NCI-H1092 (cell line): ENCODE measurements at regions not wholly inside any gene's neighbourhood (a gene's known extent, or its start where the extent isn't known, plus 50 kb on each side); places are given as distances from the start of the nearest gene placed in this dataset.
A peak's percentile ranks its signal among the peaks of the same experiment; 100 is the strongest.

Source experiments
- DNase-seq: peaks from one replicate; lab custom pipeline; 2025; lab: John Stamatoyannopoulos, UW

GRCh38 chr4:128601991-128602695, 207.4 kb upstream of the JADE1 start:
- no peak for DNase-seq

- peak; percentile 84 for DNase-seq
Measured at GRCh38 chr4:128600996-128601871, 208.3 kb upstream of the JADE1 start.

- no peak for DNase-seq
Measured at GRCh38 chr4:128600410-128600809, 209.1 kb upstream of the JADE1 start.

GRCh38 chr4:128597500-128597899, 212.0 kb upstream of the JADE1 start:
- DNase-seq, result no peak

- no peak for DNase-seq
Measured at GRCh38 chr4:128596853-128597252, 212.6 kb upstream of the JADE1 start.

- no peak for DNase-seq
Measured at GRCh38 chr4:128596115-128596514, 213.4 kb upstream of the JADE1 start.

GRCh38 chr4:128591482-128591881, 218.0 kb upstream of the JADE1 start:
- DNase-seq, result no peak

GRCh38 chr4:128590773-128591172, 218.7 kb upstream of the JADE1 start:
- no peak for DNase-seq

- no peak for DNase-seq
Measured at GRCh38 chr4:128590034-128590740, 219.3 kb upstream of the JADE1 start.

- no peak for DNase-seq
Measured at GRCh38 chr4:128589384-128589965, 220.0 kb upstream of the JADE1 start.

- no peak for DNase-seq
Measured at GRCh38 chr4:128587382-128587781, 222.1 kb upstream of the JADE1 start.

GRCh38 chr4:128583753-128584712, 225.5 kb upstream of the JADE1 start:
- DNase-seq, result peak; percentile 79

GRCh38 chr4:128582427-128582870, 227.1 kb upstream of the JADE1 start:
- no peak for DNase-seq

GRCh38 chr4:128579154-128579853, 230.2 kb upstream of the JADE1 start:
- DNase-seq, result no peak

GRCh38 chr4:128574706-128575105, 234.8 kb upstream of the JADE1 start:
- peak; percentile 78 for DNase-seq

- DNase-seq, result no peak
Measured at GRCh38 chr4:128573781-128574508, 235.6 kb upstream of the JADE1 start.

GRCh38 chr4:128572778-128573241, 236.7 kb upstream of the JADE1 start:
- no peak for DNase-seq

GRCh38 chr4:128571747-128572146, 237.8 kb upstream of the JADE1 start:
- no peak for DNase-seq

- DNase-seq, result no peak
Measured at GRCh38 chr4:128570387-128570975, 239.0 kb upstream of the JADE1 start.
